ENCODE measurements at regions not wholly inside any gene's neighbourhood (a gene's known extent, or its start where the extent isn't known, plus 50 kb on each side); places are given as distances from the start of the nearest gene placed in this dataset.

GRCh38 chr15:39315206-39315850, 265.6 kb upstream of the THBS1 start:
- H3K4me1 Mint-ChIP-seq: peaks cover 9% of the 10 kb centered on the region
- no peaks in the 10 kb centered on the region for H3K27me3 Mint-ChIP-seq (ENCODE audit: low read depth)
- no peak overlapping the region for H3K27ac Mint-ChIP-seq
- no peak for TF ChIP-seq CTCF (IDR thresholded peaks at IDR 0.05; ENCODE audit: unreplicated experiment in 3 of 3)
- H3K4me3 Mint-ChIP-seq: no peak overlapping the region
- peaks cover 3% of the 10 kb centered on the region for H3K36me3 Mint-ChIP-seq (ENCODE audit: low read depth)
- peaks cover 4% of the 10 kb centered on the region for H3K9me3 Mint-ChIP-seq

GRCh38 chr15:39317225-39317624, 263.7 kb upstream of the THBS1 start:
- no peak for TF ChIP-seq CTCF (IDR thresholded peaks at IDR 0.05; ENCODE audit: unreplicated experiment in 3 of 3)
- Mint-ChIP-seq H3K9me3 (peaks cover 14% of the 10 kb centered on the region), H3K4me3 (no peak overlapping the region), H3K36me3 (ENCODE audit: low read depth) (peaks cover 8% of the 10 kb centered on the region), H3K27me3 (ENCODE audit: low read depth) (no peaks in the 10 kb centered on the region), H3K27ac (peak overlapping the region in 1 of 3 experiments; percentile 39), H3K4me1 (peaks cover 9% of the 10 kb centered on the region)

GRCh38 chr15:39318231-39318630, 262.6 kb upstream of the THBS1 start:
- no peak for TF ChIP-seq CTCF (IDR thresholded peaks at IDR 0.05; ENCODE audit: unreplicated experiment in 3 of 3)
- Mint-ChIP-seq H3K36me3 (ENCODE audit: low read depth) (peaks cover 8% of the 10 kb centered on the region), H3K27ac (peak overlapping the region in 2 of 3 experiments; percentile 39 to 58), H3K4me3 (no peak overlapping the region), H3K4me1 (peaks cover 9% of the 10 kb centered on the region), H3K9me3 (peaks cover 15% of the 10 kb centered on the region), H3K27me3 (ENCODE audit: low read depth) (no peaks in the 10 kb centered on the region)

- Mint-ChIP-seq H3K27ac (no peak overlapping the region), H3K36me3 (ENCODE audit: low read depth) (peaks cover 8% of the 10 kb centered on the region), H3K4me1 (peaks cover 9% of the 10 kb centered on the region), H3K27me3 (ENCODE audit: low read depth) (no peaks in the 10 kb centered on the region), H3K9me3 (peaks cover 15% of the 10 kb centered on the region), H3K4me3 (no peak overlapping the region)
- no peak for TF ChIP-seq CTCF (IDR thresholded peaks at IDR 0.05; ENCODE audit: unreplicated experiment in 3 of 3)
Observed at GRCh38 chr15:39320355-39320754, 260.5 kb upstream of the THBS1 start.

- Mint-ChIP-seq H3K27ac (no peak overlapping the region), H3K27me3 (ENCODE audit: low read depth) (no peaks in the 10 kb centered on the region), H3K4me3 (no peak overlapping the region), H3K4me1 (peaks cover 9% of the 10 kb centered on the region), H3K36me3 (ENCODE audit: low read depth) (peaks cover 8% of the 10 kb centered on the region), H3K9me3 (peaks cover 15% of the 10 kb centered on the region)
- TF ChIP-seq CTCF (IDR thresholded peaks at IDR 0.05; ENCODE audit: unreplicated experiment in 3 of 3): no peak
Observed at GRCh38 chr15:39320886-39321285, 260.0 kb upstream of the THBS1 start.

- Mint-ChIP-seq H3K4me3 (no peak overlapping the region), H3K27me3 (ENCODE audit: low read depth) (no peaks in the 10 kb centered on the region), H3K36me3 (ENCODE audit: low read depth) (peaks cover 8% of the 10 kb centered on the region), H3K4me1 (peaks cover 9% of the 10 kb centered on the region), H3K9me3 (peaks cover 15% of the 10 kb centered on the region), H3K27ac (peak overlapping the region in 1 of 3 experiments; percentile 35)
- TF ChIP-seq CTCF (IDR thresholded peaks at IDR 0.05; ENCODE audit: unreplicated experiment in 3 of 3): no peak
Observed at GRCh38 chr15:39321977-39322376, 258.9 kb upstream of the THBS1 start.
